H1 (cell line): ENCODE measurements at regions not wholly inside any gene's neighbourhood (a gene's known extent, or its start where the extent isn't known, plus 50 kb on each side); places are given as distances from the start of the nearest gene placed in this dataset.

Experiments
- CTCF ChIA-PET: fragments of 300-600 bp; sonication (Branson Sonifier 250); formaldehyde crosslinking; loops from one replicate; lab custom pipeline; 2021; ENCODE audit not compliant: partially characterized antibody; lab: Charles Lee
- POLR2A ChIA-PET: fragments of 300-600 bp; sonication (Branson Sonifier 250); formaldehyde crosslinking; loops from one replicate; lab custom pipeline; 2021; ENCODE audit warnings: inconsistent platforms; ENCODE audit not compliant: partially characterized antibody; lab: Charles Lee
- DNase-seq, 2 experiments: peaks; one replicate each; pipeline versions ENCODE4 v3.0.0 to v3.0.0-alpha.2; 2010 to 2022; ENCODE audit warnings: low spot score in 2 of 2, low read depth in 1 of 2, mixed read lengths in 1 of 2
- FAIRE-seq: peaks from 2 replicates; lab custom pipeline; 2011; peaks lifted over from hg19 to GRCh38; lab: Jason Lieb, UNC
- H2AFZ ChIP-seq: 2 replicates; pipeline ENCODE4 v1.8.1; 2012; ENCODE audit warnings: low read length, inconsistent platforms
- H2AK5ac ChIP-seq: 2 replicates; pipeline ENCODE4 v1.6.1; 2013; ENCODE audit warnings: low read depth, low read length
- H2BK120ac ChIP-seq: replicated peaks from 2 replicates; pipeline ENCODE3; 2013; ENCODE audit warnings: low read depth, low read length, inconsistent platforms
- H2BK12ac ChIP-seq: 2 replicates; pipeline ENCODE4 v1.6.1; 2013; ENCODE audit warnings: low read depth, low read length
- H2BK15ac ChIP-seq: 2 replicates; pipeline ENCODE4 v1.6.1; 2013; ENCODE audit warnings: low read length
- H2BK20ac ChIP-seq: 2 replicates; pipeline ENCODE4 v1.6.1; 2013; ENCODE audit warnings: low read length
- H2BK5ac ChIP-seq: 2 replicates; pipeline ENCODE4 v1.6.1; 2013; ENCODE audit warnings: low read depth, low read length
- H3K14ac ChIP-seq: 2 replicates; pipeline ENCODE4 v1.6.1; 2013; ENCODE audit warnings: inconsistent platforms; ENCODE audit not compliant: insufficient read length
- H3K18ac ChIP-seq: 2 replicates; pipeline ENCODE4 v1.6.1; 2013; ENCODE audit warnings: low read length; ENCODE audit errors: extremely low read depth
- H3K23ac ChIP-seq: 2 replicates; pipeline ENCODE4 v1.6.1; 2013; ENCODE audit warnings: inconsistent platforms; ENCODE audit not compliant: insufficient read length
- H3K23me2 ChIP-seq: 2 replicates; pipeline ENCODE4 v1.6.1; 2013; ENCODE audit warnings: low read depth, low read length
- H3K27ac ChIP-seq: 2 replicates; pipeline ENCODE4 v1.6.1; 2011; ENCODE audit warnings: low read depth, low read length, inconsistent platforms
- H3K27me3 ChIP-seq, 4 experiments: replicated peaks in 1 of 4; 1 replicate in 1 of 4; 2 replicates in 3 of 4; pipeline versions ENCODE4 v1.6.1 to v1.8.1; 2011 to 2013; ENCODE audit warnings: low read length in 3 of 4, mild to moderate bottlenecking in 3 of 4, inconsistent platforms in 2 of 4, mixed read lengths in 2 of 4, moderate library complexity in 1 of 4; ENCODE audit not compliant: control insufficient read depth in 3 of 4, insufficient read depth in 3 of 4; ENCODE audit errors: extremely low read depth in 1 of 4
- H3K36me3 ChIP-seq, 4 experiments: 2 replicates each; pipeline versions ENCODE4 v1.6.1 to v1.8.1; 2011 to 2013; ENCODE audit warnings: mild to moderate bottlenecking in 4 of 4, low read length in 3 of 4, moderate library complexity in 2 of 4, control low read depth in 1 of 4, inconsistent platforms in 1 of 4; ENCODE audit not compliant: insufficient read depth in 4 of 4, control insufficient read depth in 2 of 4
- H3K4ac ChIP-seq: replicated peaks from 2 replicates; pipeline ENCODE3; 2013; ENCODE audit warnings: low read length, low read depth, mixed read lengths, inconsistent platforms; ENCODE audit not compliant: insufficient read length
- H3K4me1 ChIP-seq, 4 experiments: replicated peaks in 1 of 4; 1 replicate in 1 of 4; 2 replicates in 3 of 4; pipeline versions ENCODE4 v1.6.1 to v1.8.1; 2011 to 2013; ENCODE audit warnings: low read length in 3 of 4, inconsistent platforms in 2 of 4, mixed read lengths in 1 of 4; ENCODE audit not compliant: insufficient read depth in 4 of 4, control insufficient read depth in 3 of 4
- H3K4me2 ChIP-seq, 2 experiments: 2 replicates each; pipeline versions ENCODE4 v1.6.1 to v1.8.1; 2011 to 2013; ENCODE audit warnings: low read depth in 2 of 2, low read length in 2 of 2, control low read depth in 1 of 2, inconsistent platforms in 1 of 2, mild to moderate bottlenecking in 1 of 2; ENCODE audit not compliant: insufficient read depth in 1 of 2
- H3K4me3 ChIP-seq, 4 experiments: fragments of 200-600, 300-600 bp in 1 of 4; sonication (generic), shearing (Covaris generic), sonication (Bioruptor Twin) in 1 of 4; 2 replicates each; pipeline versions ENCODE4 v1.5.1 to v1.8.1; 2011 to 2016; ENCODE audit warnings: low read length in 4 of 4, low read depth in 3 of 4, control low read depth in 2 of 4, inconsistent platforms in 2 of 4, mild to moderate bottlenecking in 2 of 4, mixed read lengths in 1 of 4, moderate library complexity in 1 of 4; ENCODE audit not compliant: insufficient read depth in 2 of 4; ENCODE audit errors: extremely low read depth in 1 of 4
- H3K56ac ChIP-seq: replicated peaks from 2 replicates; pipeline ENCODE3; 2013; ENCODE audit warnings: low read depth, mild to moderate bottlenecking, mixed read lengths, low read length, inconsistent platforms; ENCODE audit not compliant: insufficient read length
- H3K79me1 ChIP-seq: 2 replicates; pipeline ENCODE4 v1.6.1; 2013; ENCODE audit warnings: low read depth, low read length, control low read depth
- H3K79me2 ChIP-seq, 2 experiments: 2 replicates each; pipeline versions ENCODE4 v1.6.1 to v1.8.1; 2012 to 2013; ENCODE audit warnings: low read length in 2 of 2, mild to moderate bottlenecking in 2 of 2, inconsistent platforms in 1 of 2; ENCODE audit not compliant: insufficient read depth in 2 of 2, control insufficient read depth in 1 of 2
- H3K9ac ChIP-seq, 4 experiments: replicated peaks in 1 of 4; 1 replicate in 1 of 4; 2 replicates in 3 of 4; pipeline versions ENCODE4 v1.6.1 to v1.8.1; 2011 to 2013; ENCODE audit warnings: low read depth in 3 of 4, low read length in 3 of 4, control low read depth in 2 of 4, mild to moderate bottlenecking in 2 of 4, moderate library complexity in 2 of 4, inconsistent platforms in 1 of 4; ENCODE audit errors: extremely low read depth in 1 of 4
- H3K9me3 ChIP-seq, 2 experiments: 2 replicates each; pipeline versions ENCODE4 v1.6.1 to v1.8.1; 2012 to 2013; ENCODE audit warnings: mild to moderate bottlenecking in 2 of 2, moderate library complexity in 2 of 2, control low read depth in 1 of 2, inconsistent platforms in 1 of 2, low read depth in 1 of 2, low read length in 1 of 2, mixed read lengths in 1 of 2; ENCODE audit not compliant: insufficient read depth in 2 of 2
- H4K20me1 ChIP-seq, 2 experiments: replicated peaks in 1 of 2; 2 replicates each; pipeline versions ENCODE3 to v1.8.1; 2011 to 2013; ENCODE audit warnings: inconsistent platforms in 2 of 2, low read length in 2 of 2, mild to moderate bottlenecking in 1 of 2; ENCODE audit not compliant: insufficient read depth in 2 of 2, control insufficient read depth in 1 of 2
- H4K5ac ChIP-seq: 2 replicates; pipeline ENCODE4 v1.6.1; 2013; ENCODE audit warnings: low read length, low read depth, mixed read lengths, inconsistent platforms; ENCODE audit not compliant: insufficient read length
- H4K8ac ChIP-seq: 2 replicates; pipeline ENCODE4 v1.8.0; 2013; ENCODE audit warnings: mild to moderate bottlenecking, moderate library complexity, low read length, inconsistent platforms; ENCODE audit not compliant: insufficient read depth; ENCODE audit errors: extremely low read depth
- H4K91ac ChIP-seq: replicated peaks from 2 replicates; pipeline ENCODE3; 2013; ENCODE audit warnings: low read length, mixed read lengths, inconsistent platforms; ENCODE audit not compliant: insufficient read length
- ASH2L ChIP-seq: fragments of 200-600, 300-600 bp; sonication (generic); IDR thresholded peaks from one replicate; pipeline ENCODE4 v1.7.1; 2017; ENCODE audit warnings: low read length
- BACH1 ChIP-seq: IDR thresholded peaks from 2 replicates; pipeline ENCODE4 v1.6.1; 2012; ENCODE audit warnings: low read length, improper control_type of control experiment
- FOSL1 ChIP-seq: IDR thresholded peaks from 2 replicates; pipeline ENCODE4 v1.6.1; 2011; ENCODE audit warnings: mild to moderate bottlenecking, low read depth, low read length, moderate library complexity; ENCODE audit not compliant: insufficient read depth
- NANOG ChIP-seq: IDR thresholded peaks from 2 replicates; pipeline ENCODE4 v1.6.1; 2011; ENCODE audit warnings: low read length, low read depth, mild to moderate bottlenecking, inconsistent platforms; ENCODE audit not compliant: insufficient read depth, poor library complexity, severe bottlenecking
- PHF8 ChIP-seq: fragments of 200-600 bp; sonication (generic); conservative IDR thresholded peaks from 2 replicates; pipeline ENCODE4 v1.7.1; 2012; ENCODE audit warnings: low read depth, mild to moderate bottlenecking, inconsistent platforms, low read length, moderate library complexity
- POU5F1 ChIP-seq: IDR thresholded peaks from 2 replicates; pipeline ENCODE4 v1.6.1; 2011; ENCODE audit warnings: low read depth, mild to moderate bottlenecking, low read length, moderate library complexity
- RBBP5 ChIP-seq: IDR thresholded peaks from 2 replicates; pipeline ENCODE4 v1.7.1; 2012; ENCODE audit warnings: low read depth, mild to moderate bottlenecking, inconsistent platforms, low read length, moderate library complexity, borderline replicate concordance
- SAP30 ChIP-seq: fragments of 300-600 bp; sonication (generic); IDR thresholded peaks from 2 replicates; pipeline ENCODE4 v1.7.1; 2012; ENCODE audit warnings: low read length, moderate library complexity, mild to moderate bottlenecking, inconsistent platforms; ENCODE audit not compliant: insufficient read depth, insufficient replicate concordance
- SP1 ChIP-seq: IDR thresholded peaks from 2 replicates; pipeline ENCODE4 v1.6.1; 2011; ENCODE audit warnings: low read depth, low read length
- SP2 ChIP-seq: IDR thresholded peaks from 2 replicates; pipeline ENCODE4 v1.6.1; 2012; ENCODE audit warnings: mild to moderate bottlenecking, low read length, inconsistent platforms
- TBP ChIP-seq: IDR thresholded peaks from 2 replicates; pipeline ENCODE4 v1.6.1; 2011; ENCODE audit warnings: low read depth, low read length, improper control_type of control experiment
- WGBS, 2 experiments: shearing (Covaris generic) in 1 of 2; methylation state at CpG; one replicate each; pipeline versions ENCODE4 v1.1.6 to v1.1.7; 2013 to 2015; ENCODE audit warnings: low lambda C conversion rate in 2 of 2, mixed read lengths in 2 of 2, inconsistent platforms in 1 of 2, low coverage in 1 of 2, missing lambda C conversion rate in 1 of 2; ENCODE audit not compliant: insufficient replicate concordance in 2 of 2, insufficient coverage in 1 of 2, insufficient read length in 1 of 2; ENCODE audit errors: extremely low coverage in 1 of 2, missing lambda C conversion rate in 1 of 2; 5-methylcytosine and 5-hydroxymethylcytosine counted together
- TF ChIP-seq, protein P1 (sequence below): IDR thresholded peaks from 2 replicates; pipeline ENCODE4 v1.6.1; 2012; ENCODE audit warnings: inconsistent platforms
- TF ChIP-seq, protein P2 (sequence below): IDR thresholded peaks from 2 replicates; pipeline ENCODE4 v1.6.1; 2012; ENCODE audit warnings: low read length, inconsistent platforms

DNA sequence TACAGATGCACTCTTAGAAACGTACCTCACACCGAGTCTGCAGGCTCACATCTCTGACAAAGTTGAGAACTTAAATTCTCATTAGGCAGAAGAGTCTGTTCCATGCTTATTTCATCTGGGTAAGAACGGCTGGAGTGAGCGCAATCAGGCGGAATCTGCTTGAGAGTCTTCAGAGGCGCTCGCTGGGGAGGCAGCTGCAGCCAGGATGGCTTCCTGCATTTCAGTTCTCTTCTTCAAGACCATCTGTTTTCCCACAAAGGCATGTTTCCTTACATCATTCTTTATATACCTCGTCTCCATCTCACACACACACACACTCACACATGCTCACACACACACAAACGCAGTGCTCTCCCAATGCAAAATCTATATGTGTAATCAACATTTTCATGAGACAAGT lies 497.1 kb downstream of the AJAP1 start:
- no peaks in the 10 kb centered on the region for H3K27me3 ChIP-seq
- no peaks in the 10 kb centered on the region for H3K4me1 ChIP-seq
- no peaks in the 10 kb centered on the region for H4K20me1 ChIP-seq
- DNase-seq = no peak
- H4K5ac ChIP-seq = no peak overlapping the region
- H3K36me3 ChIP-seq = no peaks in the 10 kb centered on the region
- H3K23ac ChIP-seq = no peak overlapping the region
- no peak overlapping the region for H2BK120ac ChIP-seq
- H2BK12ac ChIP-seq = no peak overlapping the region
- H3K14ac ChIP-seq = no peak overlapping the region
- H3K23me2 ChIP-seq = no peaks in the 10 kb centered on the region
- POLR2A ChIA-PET = interaction anchor here (0.6 kb wide), 1 partner anchor 99 kb away, joined by 3 read pairs; no protein-coding TSS in a partner anchor
- no peak overlapping the region for H2BK20ac ChIP-seq
- no peaks in the 10 kb centered on the region for H3K79me1 ChIP-seq
- no peak overlapping the region for H3K4ac ChIP-seq
- no peak overlapping the region for H2BK15ac ChIP-seq
- no peak overlapping the region for H2AFZ ChIP-seq
- H3K27ac ChIP-seq = no peak overlapping the region
- FAIRE-seq = no peak
- CTCF ChIA-PET = no interaction called here
- no peak overlapping the region for H4K91ac ChIP-seq
- no peak overlapping the region for H3K4me2 ChIP-seq
- 85 to 100% methylated on average over 1 to 9 of the region's 9 CpGs for WGBS, 2 experiments
- H2BK5ac ChIP-seq = no peak overlapping the region
- no peak overlapping the region for H3K56ac ChIP-seq
- H3K18ac ChIP-seq = no peak overlapping the region
- H3K4me3 ChIP-seq = no peak overlapping the region
- H3K9me3 ChIP-seq = peaks cover 3 to 7% of the 10 kb centered on the region in 2 experiments; a peak in 3 of 4 replicates
- H3K9ac ChIP-seq = no peak overlapping the region
- no peak overlapping the region for H2AK5ac ChIP-seq
- no peaks in the 10 kb centered on the region for H3K79me2 ChIP-seq
- H4K8ac ChIP-seq = no peak overlapping the region; the same call in 1 of the 2 replicates
- TF ChIP-seq PHF8 (no peak), ASH2L (no peak), POU5F1 (no peak), BACH1 (no peak), NANOG (no peak), SP1 (no peak), RBBP5 (no peak), SAP30 (no peak), TBP (no peak), SP2 (no peak), FOSL1 (no peak)
- TF ChIP-seq, protein P1, sequence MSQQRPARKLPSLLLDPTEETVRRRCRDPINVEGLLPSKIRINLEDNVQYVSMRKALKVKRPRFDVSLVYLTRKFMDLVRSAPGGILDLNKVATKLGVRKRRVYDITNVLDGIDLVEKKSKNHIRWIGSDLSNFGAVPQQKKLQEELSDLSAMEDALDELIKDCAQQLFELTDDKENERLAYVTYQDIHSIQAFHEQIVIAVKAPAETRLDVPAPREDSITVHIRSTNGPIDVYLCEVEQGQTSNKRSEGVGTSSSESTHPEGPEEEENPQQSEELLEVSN = no peak
- TF ChIP-seq, protein P2, sequence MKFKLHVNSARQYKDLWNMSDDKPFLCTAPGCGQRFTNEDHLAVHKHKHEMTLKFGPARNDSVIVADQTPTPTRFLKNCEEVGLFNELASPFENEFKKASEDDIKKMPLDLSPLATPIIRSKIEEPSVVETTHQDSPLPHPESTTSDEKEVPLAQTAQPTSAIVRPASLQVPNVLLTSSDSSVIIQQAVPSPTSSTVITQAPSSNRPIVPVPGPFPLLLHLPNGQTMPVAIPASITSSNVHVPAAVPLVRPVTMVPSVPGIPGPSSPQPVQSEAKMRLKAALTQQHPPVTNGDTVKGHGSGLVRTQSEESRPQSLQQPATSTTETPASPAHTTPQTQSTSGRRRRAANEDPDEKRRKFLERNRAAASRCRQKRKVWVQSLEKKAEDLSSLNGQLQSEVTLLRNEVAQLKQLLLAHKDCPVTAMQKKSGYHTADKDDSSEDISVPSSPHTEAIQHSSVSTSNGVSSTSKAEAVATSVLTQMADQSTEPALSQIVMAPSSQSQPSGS = no peak
